ENCODE measurements at regions not wholly inside any gene's neighbourhood (a gene's known extent, or its start where the extent isn't known, plus 50 kb on each side); places are given as distances from the start of the nearest gene placed in this dataset.

DNA sequence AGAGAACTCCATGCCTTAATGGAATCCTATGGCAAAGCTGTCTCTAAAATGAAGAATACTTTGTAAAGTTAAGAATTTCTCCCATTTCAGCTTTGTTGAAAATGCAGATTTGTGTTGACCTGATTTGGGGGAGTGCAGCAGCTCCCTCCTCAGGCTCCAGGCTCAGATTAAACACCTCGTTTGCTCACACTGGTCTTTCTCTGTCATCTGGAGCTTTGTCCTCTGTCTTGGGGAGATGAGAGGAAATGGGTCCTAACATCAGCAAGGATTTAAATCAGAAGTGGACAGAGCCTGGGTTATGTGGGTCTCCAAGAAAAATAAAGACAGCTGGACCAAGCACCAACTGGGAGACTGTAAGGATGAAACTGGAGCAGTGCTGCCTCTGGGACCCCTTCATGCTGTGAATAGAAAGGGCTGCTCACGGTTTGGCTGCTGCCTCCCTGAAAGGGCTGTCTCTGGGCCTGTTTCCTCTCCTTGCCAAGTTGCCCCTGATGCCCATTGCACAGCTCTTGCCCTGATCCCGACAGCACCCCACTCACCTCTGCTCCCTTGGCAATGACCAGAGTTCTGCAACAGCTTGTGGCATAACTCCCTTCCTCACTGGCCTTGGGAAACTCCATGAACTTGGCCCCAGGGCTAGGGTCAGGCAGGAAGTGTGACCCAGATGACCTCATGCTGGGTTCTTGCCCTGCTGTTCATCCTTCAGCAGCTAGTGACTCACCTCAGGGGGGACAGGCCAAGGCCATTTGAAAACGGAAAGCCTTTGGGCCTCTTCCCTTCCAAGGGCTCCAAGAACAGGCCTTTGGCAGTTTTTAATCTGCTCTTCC is 197.2 kb downstream of the CYP26B1 start:
- intact Hi-C loops (cut with DNase I) = no loop called here

DNA sequence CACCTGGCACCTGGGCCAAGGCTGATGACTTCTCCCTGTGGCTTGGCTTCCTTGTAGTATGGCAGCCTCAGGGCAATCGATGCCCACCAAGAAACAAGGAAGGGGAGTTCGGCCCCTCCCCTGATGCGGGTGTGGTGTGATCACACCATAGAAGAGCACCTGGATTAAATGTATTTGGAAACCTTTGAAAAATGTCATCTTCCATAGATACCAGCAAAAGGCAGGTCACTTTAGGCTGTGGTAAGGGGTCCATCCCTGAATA is 198.2 kb downstream of the CYP26B1 start:
- no peak overlapping the region for H3K4me3 ChIP-seq
- H3K4me1 ChIP-seq = peaks cover 0 to 34% (median 16%) of the 10 kb centered on the region in 9 donors
- H3K9me3 ChIP-seq = no peaks in the 10 kb centered on the region
- H3K27ac ChIP-seq = peak overlapping the region in 1 of 10 donors; percentile 46
- TF ChIP-seq, protein P1, sequence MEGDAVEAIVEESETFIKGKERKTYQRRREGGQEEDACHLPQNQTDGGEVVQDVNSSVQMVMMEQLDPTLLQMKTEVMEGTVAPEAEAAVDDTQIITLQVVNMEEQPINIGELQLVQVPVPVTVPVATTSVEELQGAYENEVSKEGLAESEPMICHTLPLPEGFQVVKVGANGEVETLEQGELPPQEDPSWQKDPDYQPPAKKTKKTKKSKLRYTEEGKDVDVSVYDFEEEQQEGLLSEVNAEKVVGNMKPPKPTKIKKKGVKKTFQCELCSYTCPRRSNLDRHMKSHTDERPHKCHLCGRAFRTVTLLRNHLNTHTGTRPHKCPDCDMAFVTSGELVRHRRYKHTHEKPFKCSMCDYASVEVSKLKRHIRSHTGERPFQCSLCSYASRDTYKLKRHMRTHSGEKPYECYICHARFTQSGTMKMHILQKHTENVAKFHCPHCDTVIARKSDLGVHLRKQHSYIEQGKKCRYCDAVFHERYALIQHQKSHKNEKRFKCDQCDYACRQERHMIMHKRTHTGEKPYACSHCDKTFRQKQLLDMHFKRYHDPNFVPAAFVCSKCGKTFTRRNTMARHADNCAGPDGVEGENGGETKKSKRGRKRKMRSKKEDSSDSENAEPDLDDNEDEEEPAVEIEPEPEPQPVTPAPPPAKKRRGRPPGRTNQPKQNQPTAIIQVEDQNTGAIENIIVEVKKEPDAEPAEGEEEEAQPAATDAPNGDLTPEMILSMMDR (IDR thresholded peaks at IDR 0.05) = no peak
- 96 to 97% methylated on average over 3 of the region's 3 CpGs for WGBS, 2 donors
- intact Hi-C loops (cut with DNase I) = no loop called here
- no peaks in the 10 kb centered on the region for H3K36me3 ChIP-seq
- DNase-seq (no peak), ATAC-seq (no peak)
- no peaks in the 10 kb centered on the region for H3K27me3 ChIP-seq

More for the DNA sequence above, 197.2 kb downstream of the CYP26B1 start:
- Histone ChIP-seq H3K4me1 (peaks cover 0 to 34% (median 16%) of the 10 kb centered on the region in 9 donors), H3K4me3 (no peak overlapping the region), H3K9me3 (no peaks in the 10 kb centered on the region), H3K36me3 (no peaks in the 10 kb centered on the region), H3K27ac (peak overlapping the region in 5 of 10 donors; percentile 20 to 46 (median 32)), H3K27me3 (no peaks in the 10 kb centered on the region)
- DNase-seq = peak; percentile 47 to 58
- 59 to 61% methylated on average over 4 of the region's 4 CpGs for WGBS, 2 donors
- peak; percentile 57 to 92 (median 83) for ATAC-seq
- TF ChIP-seq, protein P1 (IDR thresholded peaks at IDR 0.05) = peak in 1 of 9 donors; percentile 8

DNA sequence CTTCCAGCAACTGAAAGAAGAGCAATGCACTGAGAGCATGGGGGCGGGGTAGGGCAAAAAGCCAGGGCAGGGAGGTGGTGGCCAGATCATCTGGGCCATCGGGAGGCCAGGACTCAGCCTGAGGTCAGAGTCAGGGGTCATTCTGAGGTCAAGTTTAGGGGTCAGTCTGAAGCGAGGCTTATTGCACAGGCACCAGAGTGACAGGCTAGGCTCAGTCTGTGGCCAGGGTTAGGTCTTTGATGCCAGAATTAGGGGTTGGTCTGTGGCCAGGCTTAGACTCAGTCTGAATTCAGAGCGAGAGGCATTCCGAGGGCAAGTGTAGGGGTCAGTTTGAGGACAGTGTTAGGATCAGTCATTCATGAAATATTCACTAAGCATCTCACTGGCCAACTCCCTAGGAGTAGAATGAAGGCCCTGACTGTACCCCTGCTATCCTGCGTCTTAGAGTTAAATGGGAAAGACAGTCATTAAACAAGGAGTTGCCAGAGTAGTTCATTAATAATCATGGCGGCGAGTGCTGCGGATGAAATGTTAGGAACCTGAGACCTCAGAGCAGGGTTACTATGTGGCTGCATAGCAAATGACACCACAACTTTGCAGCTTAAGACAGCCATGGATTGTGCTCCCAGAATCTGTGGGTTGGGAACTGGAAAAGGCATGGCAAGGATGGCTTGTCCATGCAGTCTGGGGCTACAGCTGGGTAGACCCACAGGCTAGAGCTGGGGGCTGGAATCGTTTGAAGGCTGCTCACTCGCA is 198.7 kb downstream of the CYP26B1 start:
- intact Hi-C loops (cut with DNase I) = no loop called here

DNA sequence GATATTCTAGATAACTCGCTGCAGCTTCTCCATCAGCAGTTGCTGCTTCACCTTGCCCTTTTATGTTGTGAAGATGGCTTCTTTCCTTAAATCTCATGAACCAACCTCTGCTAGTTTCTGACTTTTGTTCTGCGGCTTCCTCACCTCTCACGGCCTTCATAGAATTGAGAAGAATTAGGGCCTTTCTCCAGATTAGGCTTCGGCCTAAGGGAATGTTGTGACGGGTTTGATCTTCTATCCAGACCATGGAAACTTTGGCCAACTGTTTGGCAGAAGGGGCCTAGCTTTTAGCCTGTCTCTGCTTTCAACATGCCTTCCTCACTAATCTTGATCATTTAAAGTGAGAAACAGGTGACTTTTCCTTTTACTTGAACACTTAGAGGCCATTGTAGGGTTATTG is 199.9 kb downstream of the CYP26B1 start:
- no peaks in the 10 kb centered on the region for H3K36me3 ChIP-seq
- H3K9me3 ChIP-seq = no peaks in the 10 kb centered on the region
- ATAC-seq (no peak), DNase-seq (no peak)
- 96 to 98% methylated on average over 5 of the region's 5 CpGs for WGBS, 2 donors
- H3K4me3 ChIP-seq = no peak overlapping the region
- intact Hi-C loops (cut with DNase I) = no loop called here
- no peaks in the 10 kb centered on the region for H3K27me3 ChIP-seq
- H3K4me1 ChIP-seq = peaks cover 0 to 41% (median 16%) of the 10 kb centered on the region in 9 donors
- H3K27ac ChIP-seq = no peak overlapping the region
- TF ChIP-seq, protein P1 (IDR thresholded peaks at IDR 0.05) = no peak

More for the DNA sequence above, 198.7 kb downstream of the CYP26B1 start:
- Histone ChIP-seq H3K27ac (peak overlapping the region in 1 of 10 donors; percentile 46), H3K4me3 (no peak overlapping the region), H3K36me3 (no peaks in the 10 kb centered on the region), H3K9me3 (no peaks in the 10 kb centered on the region), H3K4me1 (peaks cover 0 to 34% (median 16%) of the 10 kb centered on the region in 9 donors), H3K27me3 (no peaks in the 10 kb centered on the region)
- TF ChIP-seq, protein P1 (IDR thresholded peaks at IDR 0.05) = no peak
- 67 to 72% methylated on average over 11 of the region's 11 CpGs for WGBS, 2 donors
- ATAC-seq (peak in 7 of 8 donors; percentile 32 to 78 (median 54)), DNase-seq (no peak)
